ENCODE measurements at regions not wholly inside any gene's neighbourhood (a gene's known extent, or its start where the extent isn't known, plus 50 kb on each side); places are given as distances from the start of the nearest gene placed in this dataset.

DNA sequence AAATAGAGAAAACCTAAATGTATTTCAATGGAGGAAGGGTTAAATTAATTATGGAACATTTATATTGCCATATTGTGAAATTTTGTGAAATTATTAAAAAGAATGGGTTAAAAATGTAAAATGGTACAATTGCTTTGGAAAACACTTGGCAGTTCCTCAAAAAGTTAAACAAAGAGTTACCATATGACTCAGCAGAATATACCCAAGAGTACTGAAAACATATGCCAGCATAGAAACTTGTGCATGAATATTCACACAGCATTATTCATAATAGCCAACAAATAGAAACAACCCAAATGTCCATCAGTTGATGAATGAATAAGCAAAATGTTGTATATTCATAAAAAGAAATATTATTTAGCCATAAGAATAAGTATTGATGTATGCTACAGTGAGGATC is 181.0 kb upstream of the MAST4 start:
- ChIA-PET POLR2A (no interaction called here), CTCF (no interaction called here)
- no peak for DNase-seq (ENCODE audit: low read depth)

GRCh38 chr5:66416698-66417097 is 179.5 kb upstream of the MAST4 start:
- H3K27me3 ChIP-seq (ENCODE audit: control insufficient read depth, insufficient read depth, low read length): no peaks in the 10 kb centered on the region
- no peak overlapping the region for H3K4me3 ChIP-seq (ENCODE audit: low read depth, low read length)
- no peaks in the 10 kb centered on the region for H3K36me3 ChIP-seq (ENCODE audit: control insufficient read depth, insufficient read depth, low read length)
- DNase-seq (ENCODE audit: low read depth): no peak
- TF ChIP-seq, protein P1, sequence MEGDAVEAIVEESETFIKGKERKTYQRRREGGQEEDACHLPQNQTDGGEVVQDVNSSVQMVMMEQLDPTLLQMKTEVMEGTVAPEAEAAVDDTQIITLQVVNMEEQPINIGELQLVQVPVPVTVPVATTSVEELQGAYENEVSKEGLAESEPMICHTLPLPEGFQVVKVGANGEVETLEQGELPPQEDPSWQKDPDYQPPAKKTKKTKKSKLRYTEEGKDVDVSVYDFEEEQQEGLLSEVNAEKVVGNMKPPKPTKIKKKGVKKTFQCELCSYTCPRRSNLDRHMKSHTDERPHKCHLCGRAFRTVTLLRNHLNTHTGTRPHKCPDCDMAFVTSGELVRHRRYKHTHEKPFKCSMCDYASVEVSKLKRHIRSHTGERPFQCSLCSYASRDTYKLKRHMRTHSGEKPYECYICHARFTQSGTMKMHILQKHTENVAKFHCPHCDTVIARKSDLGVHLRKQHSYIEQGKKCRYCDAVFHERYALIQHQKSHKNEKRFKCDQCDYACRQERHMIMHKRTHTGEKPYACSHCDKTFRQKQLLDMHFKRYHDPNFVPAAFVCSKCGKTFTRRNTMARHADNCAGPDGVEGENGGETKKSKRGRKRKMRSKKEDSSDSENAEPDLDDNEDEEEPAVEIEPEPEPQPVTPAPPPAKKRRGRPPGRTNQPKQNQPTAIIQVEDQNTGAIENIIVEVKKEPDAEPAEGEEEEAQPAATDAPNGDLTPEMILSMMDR (IDR thresholded peaks at IDR 0.05; ENCODE audit: insufficient read depth, low read depth, low read length): no peak
- ChIA-PET CTCF (no interaction called here), POLR2A (no interaction called here)

More for the DNA sequence above, 181.0 kb upstream of the MAST4 start:
- Histone ChIP-seq H3K4me3 (ENCODE audit: low read depth, low read length) (no peak overlapping the region), H3K27me3 (ENCODE audit: control insufficient read depth, insufficient read depth, low read length) (no peaks in the 10 kb centered on the region), H3K36me3 (ENCODE audit: control insufficient read depth, insufficient read depth, low read length) (no peaks in the 10 kb centered on the region)
- TF ChIP-seq, protein P1 (IDR thresholded peaks at IDR 0.05; ENCODE audit: insufficient read depth, low read depth, low read length): no peak

GRCh38 chr5:66417781-66418180 is 178.4 kb upstream of the MAST4 start:
- CTCF ChIA-PET: no interaction called here
- POLR2A ChIA-PET: no interaction called here
- Histone ChIP-seq H3K36me3 (ENCODE audit: control insufficient read depth, insufficient read depth, low read length) (no peaks in the 10 kb centered on the region), H3K4me3 (ENCODE audit: low read depth, low read length) (no peak overlapping the region), H3K27me3 (ENCODE audit: control insufficient read depth, insufficient read depth, low read length) (no peaks in the 10 kb centered on the region)
- DNase-seq (ENCODE audit: low read depth): no peak
- TF ChIP-seq, protein P1 (IDR thresholded peaks at IDR 0.05; ENCODE audit: insufficient read depth, low read depth, low read length): no peak

- Histone ChIP-seq H3K36me3 (ENCODE audit: control insufficient read depth, insufficient read depth, low read length) (no peaks in the 10 kb centered on the region), H3K4me3 (ENCODE audit: low read depth, low read length) (no peak overlapping the region), H3K27me3 (ENCODE audit: control insufficient read depth, insufficient read depth, low read length) (no peaks in the 10 kb centered on the region)
- TF ChIP-seq, protein P1 (IDR thresholded peaks at IDR 0.05; ENCODE audit: insufficient read depth, low read depth, low read length): no peak
- CTCF ChIA-PET: no interaction called here
- POLR2A ChIA-PET: no interaction called here
- DNase-seq (ENCODE audit: low read depth): no peak
Measured at GRCh38 chr5:66423484-66423883, 172.7 kb upstream of the MAST4 start.

DNA sequence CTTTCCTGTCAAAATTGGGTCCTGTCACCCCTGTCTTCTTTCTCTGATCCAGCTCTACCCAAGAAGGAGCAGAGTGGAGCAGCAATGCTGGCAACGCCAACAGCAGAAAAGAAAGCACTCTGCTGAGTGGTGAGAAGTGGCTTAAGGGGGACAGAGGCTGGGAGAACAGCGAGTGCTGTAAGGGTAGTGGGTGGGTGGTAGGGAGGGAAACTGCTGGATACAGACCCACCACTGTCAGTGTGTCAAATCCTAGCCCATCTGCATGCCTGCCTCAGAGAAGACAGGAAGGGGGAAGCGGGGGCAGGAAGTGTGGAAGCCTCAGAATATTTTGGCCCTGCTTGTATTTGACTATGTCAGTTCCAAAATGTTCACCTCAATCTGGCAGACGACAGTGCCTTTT is 170.4 kb upstream of the MAST4 start:
- no peak for DNase-seq (ENCODE audit: low read depth)
- ChIA-PET CTCF (no interaction called here), POLR2A (no interaction called here)
- no peaks in the 10 kb centered on the region for H3K36me3 ChIP-seq (ENCODE audit: control insufficient read depth, insufficient read depth, low read length)
- TF ChIP-seq, protein P1 (IDR thresholded peaks at IDR 0.05; ENCODE audit: insufficient read depth, low read depth, low read length): no peak
- H3K27me3 ChIP-seq (ENCODE audit: control insufficient read depth, insufficient read depth, low read length): no peaks in the 10 kb centered on the region
- H3K4me3 ChIP-seq (ENCODE audit: low read depth, low read length): no peak overlapping the region

All from BJ (cell line).